ENCODE measurements at regions not wholly inside any gene's neighbourhood (a gene's known extent, or its start where the extent isn't known, plus 50 kb on each side); places are given as distances from the start of the nearest gene placed in this dataset.

- WGBS, 2 donors, result 84 to 95% methylated on average over 1 of the region's 1 CpG
Measured at GRCh38 chr3:26521261-26521660, 101.3 kb upstream of the LRRC3B start.

GRCh38 chr3:26522919-26523318 is 99.7 kb upstream of the LRRC3B start:
- DNase-seq (ENCODE audit: low spot score in 2 of 2), result no peak
- WGBS, 2 donors, result 76 to 77% methylated on average over 1 of the region's 1 CpG
- Histone ChIP-seq H3K9me3 (peaks cover 0 to 44% (median 2%) of the 10 kb centered on the region in 4 donors), H3K4me1 (no peaks in the 10 kb centered on the region), H3K36me3 (no peaks in the 10 kb centered on the region), H3K27ac (no peak overlapping the region), H3K4me3 (no peak overlapping the region), H3K27me3 (no peaks in the 10 kb centered on the region)
- TF ChIP-seq EP300 (IDR thresholded peaks at IDR 0.05) (no peak), POLR2A (IDR thresholded peaks at IDR 0.05) (no peak), CTCF (IDR thresholded peaks at IDR 0.05) (no peak)

More at GRCh38 chr3:26521261-26521660, 101.3 kb upstream of the LRRC3B start:
- Histone ChIP-seq H3K4me1 (no peaks in the 10 kb centered on the region), H3K4me3 (no peak overlapping the region), H3K9me3 (peaks cover 0 to 33% (median 2%) of the 10 kb centered on the region in 4 donors), H3K36me3 (no peaks in the 10 kb centered on the region), H3K27ac (no peak overlapping the region), H3K27me3 (no peaks in the 10 kb centered on the region)
- DNase-seq (ENCODE audit: low spot score in 2 of 2), result no peak
- TF ChIP-seq CTCF (IDR thresholded peaks at IDR 0.05) (no peak), EP300 (IDR thresholded peaks at IDR 0.05) (no peak), POLR2A (IDR thresholded peaks at IDR 0.05) (no peak)

GRCh38 chr3:26525013-26525412 is 97.6 kb upstream of the LRRC3B start:
- no peak overlapping the region for H3K27ac ChIP-seq
- 67 to 98% methylated on average over 2 of the region's 2 CpGs for WGBS, 2 donors
- H3K9me3 ChIP-seq, result peaks cover 0 to 58% (median 2%) of the 10 kb centered on the region in 4 donors
- H3K4me3 ChIP-seq, result no peak overlapping the region
- no peak for DNase-seq (ENCODE audit: low spot score in 2 of 2)
- H3K27me3 ChIP-seq, result no peaks in the 10 kb centered on the region
- TF ChIP-seq CTCF (IDR thresholded peaks at IDR 0.05) (no peak), POLR2A (IDR thresholded peaks at IDR 0.05) (no peak), EP300 (IDR thresholded peaks at IDR 0.05) (no peak)
- H3K4me1 ChIP-seq, result no peaks in the 10 kb centered on the region
- no peaks in the 10 kb centered on the region for H3K36me3 ChIP-seq

- H3K9me3 ChIP-seq, result peaks cover 0 to 10% (median 0%) of the 10 kb centered on the region in 4 donors
- no peaks in the 10 kb centered on the region for H3K36me3 ChIP-seq
- no peaks in the 10 kb centered on the region for H3K27me3 ChIP-seq
- no peak for TF ChIP-seq CTCF (IDR thresholded peaks at IDR 0.05)
- TF ChIP-seq EP300 (IDR thresholded peaks at IDR 0.05), result no peak
- TF ChIP-seq POLR2A (IDR thresholded peaks at IDR 0.05), result no peak
- WGBS, 2 donors, result 13 to 65% methylated on average over 2 of the region's 2 CpGs
- H3K27ac ChIP-seq, result no peak overlapping the region
- H3K4me1 ChIP-seq, result no peaks in the 10 kb centered on the region
- no peak overlapping the region for H3K4me3 ChIP-seq
- no peak for DNase-seq (ENCODE audit: low spot score in 2 of 2)
Measured at GRCh38 chr3:26535151-26535550, 87.4 kb upstream of the LRRC3B start.

GRCh38 chr3:26536955-26537354 is 85.6 kb upstream of the LRRC3B start:
- TF ChIP-seq CTCF (IDR thresholded peaks at IDR 0.05) (no peak), POLR2A (IDR thresholded peaks at IDR 0.05) (no peak), EP300 (IDR thresholded peaks at IDR 0.05) (no peak)
- Histone ChIP-seq H3K9me3 (peaks cover 0 to 8% (median 0%) of the 10 kb centered on the region in 4 donors), H3K27me3 (no peaks in the 10 kb centered on the region), H3K4me1 (no peaks in the 10 kb centered on the region), H3K4me3 (no peak overlapping the region), H3K36me3 (no peaks in the 10 kb centered on the region), H3K27ac (no peak overlapping the region)
- WGBS, 2 donors, result 84 to 93% methylated on average over 2 of the region's 2 CpGs
- DNase-seq (ENCODE audit: low spot score in 2 of 2), result no peak

All from tibial nerve (tissue), 4 donors.